ENCODE measurements at regions not wholly inside any gene's neighbourhood (a gene's known extent, or its start where the extent isn't known, plus 50 kb on each side); places are given as distances from the start of the nearest gene placed in this dataset.

DNA sequence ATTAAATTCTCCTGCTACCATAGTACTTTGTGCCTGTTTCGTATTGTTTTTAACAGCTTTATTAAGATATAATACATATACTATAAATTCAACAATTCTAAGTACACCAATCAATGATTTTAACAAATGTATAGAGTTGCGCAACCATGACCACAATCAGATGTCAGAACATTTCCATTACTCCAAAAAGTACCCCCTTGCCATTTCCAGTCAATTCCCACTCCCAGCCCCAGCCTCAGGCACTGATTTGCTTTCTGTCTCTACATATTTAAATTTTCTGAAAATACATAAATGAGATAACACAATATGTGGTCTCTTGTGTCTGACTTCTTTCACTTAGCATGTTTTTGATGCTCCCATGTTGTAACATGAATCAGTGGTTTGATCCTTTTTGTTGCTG lies 193.9 kb downstream of the FIGN start:
- Mint-ChIP-seq H3K9me3 (ENCODE audit: insufficient read depth) (no peaks in the 10 kb centered on the region), H3K4me1 (no peaks in the 10 kb centered on the region), H3K27me3 (no peaks in the 10 kb centered on the region), H3K27ac (no peak overlapping the region), H3K4me3 (no peak overlapping the region)
- Histone ChIP-seq H3K27me3 (replicated peaks in 1 of 4; ENCODE audit: control extremely low read depth in 1 of 4, control insufficient read depth in 3 of 4, insufficient read depth in 4 of 4, low read length in 3 of 4) (no peaks in the 10 kb centered on the region), H3K27ac (ENCODE audit: low read length in 2 of 2) (no peak overlapping the region), H3K36me3 (replicated peaks in 1 of 2; ENCODE audit: control extremely low read depth in 1 of 2, control insufficient read depth in 1 of 2, extremely low read depth in 1 of 2, insufficient read depth in 2 of 2, low read length in 1 of 2) (no peaks in the 10 kb centered on the region), H3K79me2 (ENCODE audit: control insufficient read depth, insufficient read depth, low read length) (no peaks in the 10 kb centered on the region), H3K4me3 (ENCODE audit: control extremely low read depth in 1 of 5, extremely low read depth in 1 of 5, insufficient read depth in 1 of 5, low read depth in 2 of 5, low read length in 4 of 5) (no peak overlapping the region), H3K9ac (ENCODE audit: low read length) (no peak overlapping the region), H3K4me2 (replicated peaks; ENCODE audit: low read depth, low read length, poor library complexity, severe bottlenecking) (no peak overlapping the region), H3K9me3 (ENCODE audit: control extremely low read depth in 1 of 3, control insufficient read depth in 2 of 3, insufficient read depth in 1 of 3, low read length in 2 of 3) (no peaks in the 10 kb centered on the region), H2AFZ (ENCODE audit: insufficient read depth, low read depth, low read length, poor library complexity, severe bottlenecking) (no peak overlapping the region), H3K4me1 (ENCODE audit: control insufficient read depth in 2 of 2, insufficient read depth in 2 of 2, low read length in 2 of 2) (no peaks in the 10 kb centered on the region), H4K20me1 (ENCODE audit: control insufficient read depth, insufficient read depth, low read length, poor library complexity, severe bottlenecking) (no peaks in the 10 kb centered on the region)
- ATAC-seq (ENCODE audit: low read depth) (no peak), DNase-seq (no peak)
- POLR2A ChIA-PET, result no interaction called here
- intact Hi-C loops (cut with micrococcal nuclease), result no loop called here
- no CpG with 5 or more reads among the region's 2 CpGs for WGBS (ENCODE audit: insufficient coverage)
- CTCF ChIA-PET, result no interaction called here
- TF ChIP-seq, protein P1, sequence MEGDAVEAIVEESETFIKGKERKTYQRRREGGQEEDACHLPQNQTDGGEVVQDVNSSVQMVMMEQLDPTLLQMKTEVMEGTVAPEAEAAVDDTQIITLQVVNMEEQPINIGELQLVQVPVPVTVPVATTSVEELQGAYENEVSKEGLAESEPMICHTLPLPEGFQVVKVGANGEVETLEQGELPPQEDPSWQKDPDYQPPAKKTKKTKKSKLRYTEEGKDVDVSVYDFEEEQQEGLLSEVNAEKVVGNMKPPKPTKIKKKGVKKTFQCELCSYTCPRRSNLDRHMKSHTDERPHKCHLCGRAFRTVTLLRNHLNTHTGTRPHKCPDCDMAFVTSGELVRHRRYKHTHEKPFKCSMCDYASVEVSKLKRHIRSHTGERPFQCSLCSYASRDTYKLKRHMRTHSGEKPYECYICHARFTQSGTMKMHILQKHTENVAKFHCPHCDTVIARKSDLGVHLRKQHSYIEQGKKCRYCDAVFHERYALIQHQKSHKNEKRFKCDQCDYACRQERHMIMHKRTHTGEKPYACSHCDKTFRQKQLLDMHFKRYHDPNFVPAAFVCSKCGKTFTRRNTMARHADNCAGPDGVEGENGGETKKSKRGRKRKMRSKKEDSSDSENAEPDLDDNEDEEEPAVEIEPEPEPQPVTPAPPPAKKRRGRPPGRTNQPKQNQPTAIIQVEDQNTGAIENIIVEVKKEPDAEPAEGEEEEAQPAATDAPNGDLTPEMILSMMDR (IDR thresholded peaks at IDR 0.05), result no peak
- no peak for TF ChIP-seq EZH2 (IDR thresholded peaks at IDR 0.05; ENCODE audit: borderline replicate concordance, insufficient read depth, low read depth, low read length, poor library complexity, severe bottlenecking)

DNA sequence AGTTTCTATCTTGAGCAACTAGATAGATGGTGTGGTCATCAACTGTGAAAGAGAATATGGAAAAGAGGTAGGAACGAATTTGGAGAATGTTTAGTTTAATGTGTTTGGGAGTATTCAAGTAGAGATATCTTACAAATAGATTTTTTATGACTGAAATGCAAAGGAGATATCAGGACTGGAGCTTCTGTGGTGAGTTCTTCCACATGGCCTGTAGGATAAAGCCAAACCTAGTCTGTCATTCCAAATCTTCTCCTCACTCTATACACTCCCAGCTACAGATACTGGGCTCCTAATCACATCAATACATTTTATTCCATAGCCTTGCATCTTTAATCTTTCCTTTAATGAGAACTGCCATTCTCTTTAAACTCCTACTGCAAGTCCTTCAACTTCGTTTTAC lies 194.3 kb downstream of the FIGN start:
- 57% methylated on average over 1 of the region's 2 CpGs for WGBS (ENCODE audit: insufficient coverage)

More for the DNA sequence above, 194.3 kb downstream of the FIGN start:
- CTCF ChIA-PET, result no interaction called here
- Mint-ChIP-seq H3K9me3 (ENCODE audit: insufficient read depth) (no peaks in the 10 kb centered on the region), H3K27ac (no peak overlapping the region), H3K4me1 (no peaks in the 10 kb centered on the region), H3K27me3 (no peaks in the 10 kb centered on the region), H3K4me3 (no peak overlapping the region)
- Histone ChIP-seq H4K20me1 (ENCODE audit: control insufficient read depth, insufficient read depth, low read length, poor library complexity, severe bottlenecking) (no peaks in the 10 kb centered on the region), H2AFZ (ENCODE audit: insufficient read depth, low read depth, low read length, poor library complexity, severe bottlenecking) (no peak overlapping the region), H3K9me3 (ENCODE audit: control extremely low read depth in 1 of 3, control insufficient read depth in 2 of 3, insufficient read depth in 1 of 3, low read length in 2 of 3) (no peaks in the 10 kb centered on the region), H3K27ac (ENCODE audit: low read length in 2 of 2) (no peak overlapping the region), H3K4me1 (ENCODE audit: control insufficient read depth in 2 of 2, insufficient read depth in 2 of 2, low read length in 2 of 2) (no peaks in the 10 kb centered on the region), H3K79me2 (ENCODE audit: control insufficient read depth, insufficient read depth, low read length) (no peaks in the 10 kb centered on the region), H3K9ac (ENCODE audit: low read length) (no peak overlapping the region), H3K4me3 (ENCODE audit: control extremely low read depth in 1 of 5, extremely low read depth in 1 of 5, insufficient read depth in 1 of 5, low read depth in 2 of 5, low read length in 4 of 5) (no peak overlapping the region), H3K4me2 (replicated peaks; ENCODE audit: low read depth, low read length, poor library complexity, severe bottlenecking) (no peak overlapping the region), H3K36me3 (replicated peaks in 1 of 2; ENCODE audit: control extremely low read depth in 1 of 2, control insufficient read depth in 1 of 2, extremely low read depth in 1 of 2, insufficient read depth in 2 of 2, low read length in 1 of 2) (no peaks in the 10 kb centered on the region), H3K27me3 (replicated peaks in 1 of 4; ENCODE audit: control extremely low read depth in 1 of 4, control insufficient read depth in 3 of 4, insufficient read depth in 4 of 4, low read length in 3 of 4) (no peaks in the 10 kb centered on the region)
- intact Hi-C loops (cut with micrococcal nuclease), result no loop called here
- DNase-seq (no peak), ATAC-seq (ENCODE audit: low read depth) (no peak)
- no peak for TF ChIP-seq EZH2 (IDR thresholded peaks at IDR 0.05; ENCODE audit: borderline replicate concordance, insufficient read depth, low read depth, low read length, poor library complexity, severe bottlenecking)
- TF ChIP-seq, protein P1 (IDR thresholded peaks at IDR 0.05), result no peak
- POLR2A ChIA-PET, result no interaction called here
